ENCODE measurements at regions not wholly inside any gene's neighbourhood (a gene's known extent, or its start where the extent isn't known, plus 50 kb on each side); places are given as distances from the start of the nearest gene placed in this dataset.
"Not testable (repeated sequence)": the region's sequence is repeated elsewhere in the genome, so short reads cannot be mapped to it uniquely, and the experiment has no call there.

- DNase-seq: no peak
Observed at GRCh38 chr2:166831930-166832329, 56.4 kb upstream of the XIRP2 start.

GRCh38 chr2:166825914-166826313 is 62.4 kb upstream of the XIRP2 start:
- DNase-seq: no peak

DNA sequence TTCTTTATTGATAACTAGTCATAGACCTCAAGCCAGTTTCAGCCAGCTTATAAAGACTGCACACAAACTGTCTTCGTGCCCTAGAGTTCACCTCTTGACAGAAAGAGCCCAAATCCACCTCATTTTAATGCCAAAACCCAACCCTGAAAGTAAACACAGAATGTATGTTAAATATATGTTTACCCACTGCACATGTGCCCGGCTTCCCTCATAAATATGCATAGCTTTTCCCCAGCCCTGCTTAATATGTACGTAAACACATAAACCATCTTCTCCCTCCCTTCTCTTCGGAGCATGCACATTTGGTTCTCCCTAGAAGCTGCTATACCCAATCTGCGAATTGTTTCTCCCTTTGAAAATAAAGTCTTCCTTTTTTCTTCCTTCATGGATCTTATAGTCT is 73.9 kb upstream of the XIRP2 start:
- no peak for DNase-seq

DNA sequence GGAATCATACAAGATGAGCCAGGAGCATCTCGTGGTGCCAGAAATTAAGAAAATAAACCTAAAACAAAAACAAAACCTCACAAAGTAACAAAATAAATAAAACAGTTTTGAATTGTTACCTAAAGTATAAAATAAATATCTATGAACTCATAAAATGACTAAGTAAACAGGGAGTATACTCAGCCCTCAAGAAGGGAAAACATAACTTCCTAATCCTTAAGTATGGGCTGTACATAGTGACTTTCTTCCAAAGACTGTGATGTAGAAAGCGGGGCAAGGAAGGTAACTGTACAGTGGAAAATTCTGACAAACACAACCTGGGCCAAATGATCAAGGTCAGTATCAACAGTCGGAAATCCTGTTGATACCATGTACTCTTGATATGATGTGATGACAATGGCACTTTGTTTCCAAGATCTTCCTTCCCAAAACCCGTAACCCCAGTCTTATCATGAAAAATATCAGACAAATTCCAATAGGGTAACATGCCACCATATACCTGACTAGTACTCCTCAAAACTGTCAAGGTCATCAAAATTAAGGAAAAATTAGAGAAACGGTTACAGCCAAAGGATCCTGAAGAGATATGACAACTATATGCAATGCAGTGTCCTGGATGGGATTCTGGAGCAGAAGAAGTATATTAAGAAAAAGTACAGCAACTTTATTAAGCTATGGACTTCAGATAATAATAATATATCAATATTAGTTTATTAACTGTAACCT is 76.0 kb upstream of the XIRP2 start:
- no peak for DNase-seq

GRCh38 chr2:166805753-166806152 is 82.5 kb upstream of the XIRP2 start:
- no peak for DNase-seq

DNA sequence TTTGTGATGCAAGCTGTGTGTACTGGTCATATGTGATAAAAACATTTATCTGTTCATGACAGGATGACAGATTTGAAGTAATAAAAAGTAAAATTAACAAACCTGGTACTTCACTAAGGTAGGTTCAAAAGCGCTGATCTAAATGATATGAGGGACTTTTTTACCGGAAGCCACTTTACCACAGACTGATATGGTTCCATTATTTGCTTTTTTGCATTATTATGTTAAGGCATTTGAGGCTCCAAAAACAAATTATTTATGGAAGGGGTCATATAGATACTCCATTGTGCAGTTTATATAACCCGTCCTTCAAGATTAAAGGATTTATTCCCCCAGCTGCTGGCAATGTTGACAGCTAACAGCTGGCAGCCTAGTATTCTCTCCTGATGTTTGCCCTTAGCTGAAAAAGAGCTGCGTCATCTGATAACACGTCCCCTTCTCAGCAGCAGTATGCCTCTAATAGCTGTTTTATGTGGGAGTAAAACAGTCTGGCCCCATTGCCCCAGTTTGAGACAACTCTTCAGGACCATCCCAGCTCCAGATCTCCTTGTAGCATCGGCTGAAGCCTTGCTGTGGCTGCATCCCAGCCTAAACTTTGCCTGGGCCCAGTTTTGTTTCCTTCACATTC is 84.8 kb upstream of the XIRP2 start:
- no peak for DNase-seq

GRCh38 chr2:166802475-166802874 is 85.8 kb upstream of the XIRP2 start:
- no peak for DNase-seq

- peak; percentile 1 to 25 for DNase-seq
Observed at GRCh38 chr2:166792808-166793207, 95.5 kb upstream of the XIRP2 start.

GRCh38 chr2:166786707-166787106 is 101.6 kb upstream of the XIRP2 start:
- DNase-seq: no peak

- no peak for DNase-seq
Observed at GRCh38 chr2:166784296-166784946, 103.9 kb upstream of the XIRP2 start.

GRCh38 chr2:166775176-166775575 is 113.1 kb upstream of the XIRP2 start:
- no peak for DNase-seq

- DNase-seq: no peak
Observed at GRCh38 chr2:166773308-166773949, 114.9 kb upstream of the XIRP2 start.

DNA sequence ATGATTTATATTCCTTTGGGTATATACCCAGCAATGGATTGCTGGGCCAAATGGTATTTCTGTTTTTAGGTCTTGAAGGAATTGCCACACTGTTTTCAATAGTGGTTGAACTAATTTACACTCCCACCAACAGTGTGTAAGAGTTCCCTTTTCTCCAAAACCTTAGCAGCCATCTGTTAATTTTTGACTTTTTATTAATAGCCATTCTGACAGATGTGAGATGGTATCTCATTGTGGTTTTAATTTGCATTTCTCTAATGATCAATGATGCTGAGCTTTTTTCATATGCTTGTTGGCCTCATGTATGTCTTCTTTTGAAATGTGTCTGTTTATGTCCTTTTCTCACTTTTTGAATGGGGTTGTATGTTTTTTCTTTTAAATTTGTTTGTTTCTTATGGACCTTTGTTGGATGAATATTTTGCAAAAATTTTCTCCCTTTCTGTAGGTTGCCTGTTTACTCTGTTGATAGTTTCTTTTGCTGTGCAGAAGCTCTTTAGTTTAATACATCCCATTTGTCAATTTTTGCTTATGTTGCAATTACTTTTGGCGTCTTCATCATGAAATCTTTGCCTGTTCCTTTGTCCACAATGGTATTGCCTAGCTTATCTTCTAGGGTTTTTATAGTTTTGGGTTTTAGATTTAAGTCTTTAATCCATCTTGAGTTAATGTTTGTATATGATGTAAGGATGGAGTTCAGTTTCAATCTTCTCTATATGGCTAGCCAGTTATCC is 119.7 kb upstream of the XIRP2 start:
- DNase-seq: no peak

DNA sequence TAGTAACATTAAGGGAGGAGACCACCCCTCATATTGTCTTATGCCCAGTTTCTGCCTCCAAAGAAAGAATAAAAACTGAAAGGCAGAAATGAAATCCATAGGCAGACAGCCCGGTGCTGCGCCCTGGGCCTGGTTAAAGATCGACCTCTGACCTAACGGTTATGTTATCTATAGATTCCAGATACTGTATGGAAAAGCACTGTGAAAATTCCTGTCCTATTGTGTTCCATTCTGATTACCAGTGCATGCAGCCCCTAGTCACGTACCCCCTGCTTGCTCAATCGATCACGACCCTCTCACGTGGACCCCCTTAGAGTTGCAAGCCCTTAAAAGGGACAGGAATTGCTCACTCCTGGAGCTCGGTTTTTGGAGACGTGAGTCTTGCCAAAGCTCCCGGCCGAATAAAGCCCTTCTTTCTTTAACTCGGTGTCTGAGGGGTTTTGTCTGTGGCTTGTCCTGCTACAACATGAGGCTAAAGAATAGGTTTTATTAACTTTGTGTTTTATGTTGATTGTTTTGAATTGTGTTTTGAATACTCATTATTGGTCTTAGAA is 121.4 kb upstream of the XIRP2 start:
- DNase-seq: not testable (repeated sequence)

DNA sequence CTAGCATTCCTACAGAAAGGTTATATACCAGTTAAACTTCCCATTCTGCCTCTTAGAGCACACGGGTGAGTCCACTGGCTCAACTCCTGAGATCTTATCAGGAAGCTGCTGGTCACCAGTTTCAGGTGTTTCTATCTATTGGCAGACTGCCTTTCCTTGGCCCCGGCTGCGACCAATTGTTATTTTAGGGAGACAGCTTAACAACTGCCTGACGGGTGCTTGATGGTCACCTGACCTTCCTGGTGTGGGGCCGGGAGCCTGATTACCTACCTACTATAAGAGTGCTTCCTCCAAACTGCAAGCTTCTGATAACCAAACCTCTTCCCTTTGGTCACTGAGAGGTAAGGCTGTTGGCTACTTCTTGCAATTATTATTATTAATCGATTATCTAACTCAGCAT is 122.1 kb upstream of the XIRP2 start:
- no peak for DNase-seq

- no peak for DNase-seq
Observed at GRCh38 chr2:166765141-166765540, 123.1 kb upstream of the XIRP2 start.

- no peak for DNase-seq
Observed at GRCh38 chr2:166764702-166765101, 123.6 kb upstream of the XIRP2 start.

DNA sequence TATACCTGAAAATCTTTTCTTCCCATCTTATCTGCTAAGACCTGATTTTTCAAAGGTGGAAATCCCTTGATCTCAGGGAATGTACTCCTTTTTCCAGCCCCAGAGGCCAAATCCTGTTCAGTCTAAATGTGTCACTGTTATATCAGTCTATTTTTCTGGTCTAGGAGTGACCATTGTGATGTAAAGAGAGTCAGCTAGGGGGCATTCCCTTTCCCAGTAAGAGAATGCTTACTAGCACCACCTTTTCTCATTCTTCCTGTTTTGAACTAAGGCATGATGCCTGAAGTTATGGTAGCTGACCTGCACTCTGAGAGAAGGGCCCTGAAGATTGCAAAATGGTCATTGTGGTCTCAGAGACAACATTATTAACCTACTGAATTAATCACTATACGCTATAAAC is 124.1 kb upstream of the XIRP2 start:
- no peak for DNase-seq

DNA sequence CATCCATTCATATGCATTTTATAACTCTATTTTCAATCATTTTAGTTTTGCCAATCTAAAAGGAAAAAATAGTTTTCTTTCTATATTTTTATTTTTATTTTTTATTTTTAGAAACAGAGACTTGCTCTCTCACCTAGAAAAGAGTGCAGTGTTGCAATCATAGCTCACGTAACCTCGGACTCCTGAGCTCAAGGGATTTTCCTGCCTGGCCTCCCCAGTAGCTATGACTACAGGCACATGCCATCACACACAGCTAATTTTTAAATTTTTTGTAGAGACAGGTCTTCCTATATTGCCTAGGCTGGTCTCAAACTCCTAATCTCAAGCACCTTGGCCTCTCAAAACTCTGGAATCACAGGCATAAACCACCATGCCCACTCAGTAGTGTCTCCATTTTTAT is 125.5 kb upstream of the XIRP2 start:
- DNase-seq: no peak

DNA sequence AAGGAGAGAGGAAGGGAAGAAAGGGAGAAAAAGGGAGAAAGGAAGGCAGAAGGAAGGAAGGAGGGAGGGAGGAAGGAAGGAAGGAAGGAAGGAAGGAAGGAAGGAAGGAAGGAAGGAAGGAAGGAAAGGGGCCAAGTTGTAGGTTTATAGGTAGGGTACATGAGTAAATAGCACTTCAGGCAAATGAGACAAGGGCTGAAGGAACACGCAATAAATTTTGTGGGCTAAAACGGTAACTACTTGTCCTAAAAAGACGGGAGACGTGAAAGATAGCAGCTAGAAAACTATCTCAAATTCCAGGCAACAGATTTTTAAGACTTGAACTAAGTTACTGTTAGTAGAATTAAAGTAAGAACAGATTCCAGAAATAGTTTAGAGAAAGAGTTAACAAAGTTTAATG is 129.3 kb upstream of the XIRP2 start:
- no peak for DNase-seq

GRCh38 chr2:166750624-166751023 is 137.7 kb upstream of the XIRP2 start:
- no peak for DNase-seq

GRCh38 chr2:166744117-166744516 is 144.2 kb upstream of the XIRP2 start:
- not testable (repeated sequence) for DNase-seq

DNA sequence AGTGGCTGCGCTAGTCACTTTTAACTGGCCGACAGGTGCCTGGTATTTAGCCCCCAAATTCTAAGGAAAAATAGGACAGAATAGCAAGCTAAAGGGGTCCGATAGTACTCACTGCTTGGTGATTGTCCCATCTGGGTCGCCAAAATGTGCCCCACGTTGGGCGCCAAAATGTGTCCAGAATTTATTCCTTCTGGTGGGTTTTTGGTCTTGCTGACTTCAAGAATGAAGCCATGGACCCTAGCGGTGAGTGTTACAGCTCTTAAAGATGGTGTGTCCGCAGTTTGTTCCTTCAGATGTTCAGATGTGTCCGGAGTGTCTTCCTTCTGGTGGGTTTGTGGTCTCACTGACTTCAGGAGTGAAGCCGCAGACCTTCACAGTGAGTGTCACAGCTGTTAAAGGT is 144.8 kb upstream of the XIRP2 start:
- not testable (repeated sequence) for DNase-seq
